ENCODE measurements at regions not wholly inside any gene's neighbourhood (a gene's known extent, or its start where the extent isn't known, plus 50 kb on each side); places are given as distances from the start of the nearest gene placed in this dataset.

DNA sequence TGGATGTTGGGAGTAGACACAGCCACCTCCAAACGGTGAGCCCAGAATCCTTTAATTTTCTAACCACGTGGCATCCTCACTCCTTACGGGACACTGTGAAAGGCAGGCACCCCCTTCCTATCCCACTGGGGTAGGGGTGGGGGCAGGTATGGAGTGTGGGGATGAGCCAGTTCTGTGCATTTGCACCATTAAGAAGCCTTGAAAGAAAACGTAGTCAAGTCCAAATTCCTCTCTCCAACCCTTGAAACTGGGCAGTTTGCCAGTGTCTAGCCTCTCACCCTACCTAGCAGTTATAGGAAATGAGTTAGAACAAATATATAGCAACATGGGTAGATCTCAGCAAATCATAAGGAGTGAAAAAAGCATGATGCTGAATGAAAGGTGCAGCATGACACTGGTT is 92.4 kb upstream of the LEP start (continued):
- no peak for TF ChIP-seq ZNF441 (CRISPR knock-in tag; IDR thresholded peaks at IDR 0.05; ENCODE audit: borderline replicate concordance)
- TF ChIP-seq HINFP (CRISPR knock-in tag; IDR thresholded peaks at IDR 0.05; ENCODE audit: low read depth): no peak
- no peak for TF ChIP-seq DMAP1 (CRISPR knock-in tag; IDR thresholded peaks at IDR 0.05)

DNA sequence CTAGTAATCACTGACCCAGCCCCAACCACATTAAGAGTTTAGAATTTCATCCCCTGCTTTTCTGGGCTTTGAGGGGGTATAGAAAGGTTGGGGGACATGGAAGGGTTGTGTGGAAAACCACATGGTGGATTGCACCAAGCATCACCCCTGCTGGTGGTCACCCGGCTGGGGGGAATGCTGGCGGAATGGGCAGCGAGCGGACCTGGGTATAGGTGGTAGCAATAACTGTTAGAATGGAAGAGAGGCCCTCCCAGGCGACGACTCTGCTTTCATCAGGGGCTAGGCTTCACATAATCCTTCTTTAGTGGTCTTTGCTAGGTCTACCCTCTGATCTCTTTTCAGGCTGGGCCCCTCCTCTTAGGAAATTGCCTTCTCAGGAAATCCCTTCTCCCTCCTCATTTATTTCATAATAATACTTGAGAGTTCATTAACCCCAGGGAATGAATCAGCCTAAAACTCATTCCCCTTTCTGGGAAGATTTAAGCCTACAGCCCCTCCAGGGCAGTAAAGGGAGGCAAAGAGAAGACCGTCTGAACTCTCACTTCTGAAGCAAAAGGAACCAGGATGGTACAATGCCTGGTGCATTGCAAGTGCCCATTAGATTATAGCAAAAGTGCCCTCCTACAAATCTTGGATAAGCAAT is 90.7 kb upstream of the LEP start:
- TF ChIP-seq TBX2 (CRISPR knock-in tag; IDR thresholded peaks at IDR 0.05; ENCODE audit: borderline replicate concordance): no peak
- no peak for TF ChIP-seq CENPBD1 (CRISPR knock-in tag; IDR thresholded peaks at IDR 0.05; ENCODE audit: borderline replicate concordance, low read depth)
- TF ChIP-seq SSRP1 (CRISPR knock-in tag; IDR thresholded peaks at IDR 0.05): no peak
- TF ChIP-seq AGO2 (optimal IDR thresholded peaks at IDR 0.05; ENCODE audit: low read depth, low read length): no peak
- TF ChIP-seq ZKSCAN1 (IDR thresholded peaks at IDR 0.05; ENCODE audit: low read length): no peak
- TF ChIP-seq HOXA9 (CRISPR knock-in tag; IDR thresholded peaks at IDR 0.05; ENCODE audit: borderline replicate concordance): no peak
- TF ChIP-seq, protein P1, sequence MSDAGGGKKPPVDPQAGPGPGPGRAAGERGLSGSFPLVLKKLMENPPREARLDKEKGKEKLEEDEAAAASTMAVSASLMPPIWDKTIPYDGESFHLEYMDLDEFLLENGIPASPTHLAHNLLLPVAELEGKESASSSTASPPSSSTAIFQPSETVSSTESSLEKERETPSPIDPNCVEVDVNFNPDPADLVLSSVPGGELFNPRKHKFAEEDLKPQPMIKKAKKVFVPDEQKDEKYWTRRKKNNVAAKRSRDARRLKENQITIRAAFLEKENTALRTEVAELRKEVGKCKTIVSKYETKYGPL (CRISPR knock-in tag; IDR thresholded peaks at IDR 0.05): no peak
- no peak for TF ChIP-seq ZNF550 (CRISPR knock-in tag; IDR thresholded peaks at IDR 0.05; ENCODE audit: borderline replicate concordance)
- TF ChIP-seq ZNF709 (CRISPR knock-in tag; IDR thresholded peaks at IDR 0.05): no peak
- no peak for TF ChIP-seq DMAP1 (CRISPR knock-in tag; IDR thresholded peaks at IDR 0.05)
- TF ChIP-seq TFDP1 (CRISPR knock-in tag; IDR thresholded peaks at IDR 0.05; ENCODE audit: borderline replicate concordance): no peak
- no peak for TF ChIP-seq NFYC (CRISPR knock-in tag; IDR thresholded peaks at IDR 0.05)
- TF ChIP-seq ZMYM2 (CRISPR knock-in tag; IDR thresholded peaks at IDR 0.05): no peak
- no peak for TF ChIP-seq RFX1 (IDR thresholded peaks at IDR 0.05)
- no peak for TF ChIP-seq SOX13 (IDR thresholded peaks at IDR 0.05)
- TF ChIP-seq SOX13 (CRISPR knock-in tag; conservative IDR thresholded peaks at IDR 0.05 in 1 of 2, IDR thresholded peaks at IDR 0.05 in 1 of 2): no peak
- Histone ChIP-seq H3K4me3 (replicated peaks in 1 of 3; ENCODE audit: insufficient read depth in 1 of 3, low read depth in 2 of 3, low read length in 3 of 3) (no peak overlapping the region), H3K9ac (ENCODE audit: insufficient read depth, low read depth, low read length) (no peak overlapping the region), H3K4me2 (ENCODE audit: low read depth, low read length) (no peak overlapping the region), H4K20me1 (ENCODE audit: insufficient read depth, low read length) (no peaks in the 10 kb centered on the region), H3K27ac (ENCODE audit: extremely low read length, insufficient read depth, low read length) (no peak overlapping the region), H3K9me3 (ENCODE audit: low read length) (no peaks in the 10 kb centered on the region), H3K36me3 (replicated peaks in 1 of 2; ENCODE audit: control insufficient read depth in 1 of 2, insufficient read depth in 2 of 2, low read length in 2 of 2) (no peaks in the 10 kb centered on the region), H3K27me3 (ENCODE audit: control insufficient read depth in 1 of 2, insufficient read depth in 2 of 2, low read length in 2 of 2) (peaks cover 0 to 33% of the 10 kb centered on the region in 2 experiments; a peak in 4 of 5 replicates), H2AFZ (ENCODE audit: low read length) (no peak overlapping the region), H3K79me2 (ENCODE audit: insufficient read depth, low read length) (no peaks in the 10 kb centered on the region), H3K4me1 (ENCODE audit: insufficient read depth, low read length) (no peaks in the 10 kb centered on the region)
- in situ Hi-C loops (cut with HindIII; ENCODE audit: extremely low pct_ligation_motif_present, low pct_unique_long_range_greater_than_20kb): no loop called here
- no TSS peak for BruUV-seq (replicated peaks)
- ChIA-PET CTCF (ENCODE audit: low intra/inter-chr PET ratio, low total read pairs) (no interaction called here), POLR2A (no interaction called here)
- FAIRE-seq: no peak
- ATAC-seq: no peak
- no peak for DNase-seq (ENCODE audit: low spot score)
- 67% methylated on average over 7 of the region's 7 CpGs for whole genome bisulfite sequencing (ENCODE audit: low lambda C conversion rate)
- intact Hi-C loops (cut with micrococcal nuclease; ENCODE audit: unreplicated experiment): no loop called here
